ENCODE measurements at regions not wholly inside any gene's neighbourhood (a gene's known extent, or its start where the extent isn't known, plus 50 kb on each side); places are given as distances from the start of the nearest gene placed in this dataset.

- Histone ChIP-seq H3K9me3 (ENCODE audit: insufficient read depth in 2 of 2, low read depth in 1 of 2, low read length in 1 of 2) (no peaks in the 10 kb centered on the region), H3K23ac (ENCODE audit: insufficient read length) (no peak overlapping the region), H3K18ac (ENCODE audit: extremely low read depth, low read length) (no peak overlapping the region; the same call in 1 of the 2 replicates), H3K27me3 (replicated peaks in 1 of 4; ENCODE audit: control insufficient read depth in 3 of 4, extremely low read depth in 1 of 4, insufficient read depth in 3 of 4, low read length in 3 of 4) (no peaks in the 10 kb centered on the region; a peak in 2 of 7 replicates), H3K27ac (ENCODE audit: low read depth, low read length) (no peak overlapping the region), H3K4ac (replicated peaks; ENCODE audit: insufficient read length, low read depth, low read length) (no peak overlapping the region), H2BK12ac (ENCODE audit: low read depth, low read length) (no peak overlapping the region), H4K91ac (replicated peaks; ENCODE audit: insufficient read length, low read length) (no peak overlapping the region), H3K4me1 (replicated peaks in 1 of 4; ENCODE audit: control insufficient read depth in 3 of 4, insufficient read depth in 4 of 4, low read length in 3 of 4) (peaks cover 0 to 3% (median 0%) of the 10 kb centered on the region in 4 experiments; a peak in 1 of 7 replicates), H2BK15ac (ENCODE audit: low read length) (no peak overlapping the region), H2AK5ac (ENCODE audit: low read depth, low read length) (no peak overlapping the region), H3K14ac (ENCODE audit: insufficient read length) (no peak overlapping the region), H3K36me3 (ENCODE audit: control insufficient read depth in 2 of 4, insufficient read depth in 4 of 4, low read length in 3 of 4) (no peaks in the 10 kb centered on the region), H4K20me1 (replicated peaks in 1 of 2; ENCODE audit: control insufficient read depth in 1 of 2, insufficient read depth in 2 of 2, low read length in 2 of 2) (no peaks in the 10 kb centered on the region), H3K56ac (replicated peaks; ENCODE audit: insufficient read length, low read depth, low read length) (no peak overlapping the region), H3K4me3 (ENCODE audit: extremely low read depth in 1 of 4, insufficient read depth in 2 of 4, low read depth in 3 of 4, low read length in 4 of 4) (no peak overlapping the region), H4K8ac (ENCODE audit: extremely low read depth, insufficient read depth, low read length) (no peak overlapping the region), H2BK20ac (ENCODE audit: low read length) (no peak overlapping the region), H3K4me2 (ENCODE audit: insufficient read depth in 1 of 2, low read depth in 2 of 2, low read length in 2 of 2) (no peak overlapping the region), H2BK120ac (replicated peaks; ENCODE audit: low read depth, low read length) (no peak overlapping the region), H3K9ac (replicated peaks in 1 of 4; ENCODE audit: extremely low read depth in 1 of 4, low read depth in 3 of 4, low read length in 3 of 4) (no peak overlapping the region), H3K23me2 (ENCODE audit: low read depth, low read length) (no peaks in the 10 kb centered on the region), H3K79me1 (ENCODE audit: low read depth, low read length) (no peaks in the 10 kb centered on the region), H3K79me2 (ENCODE audit: control insufficient read depth in 1 of 2, insufficient read depth in 2 of 2, low read length in 2 of 2) (no peaks in the 10 kb centered on the region), H2BK5ac (ENCODE audit: low read depth, low read length) (no peak overlapping the region), H4K5ac (ENCODE audit: insufficient read length, low read depth, low read length) (no peak overlapping the region), H2AFZ (ENCODE audit: low read length) (no peak overlapping the region)
- DNase-seq (ENCODE audit: low read depth in 1 of 2, low spot score in 2 of 2) = no peak
- TF ChIP-seq, protein P1, sequence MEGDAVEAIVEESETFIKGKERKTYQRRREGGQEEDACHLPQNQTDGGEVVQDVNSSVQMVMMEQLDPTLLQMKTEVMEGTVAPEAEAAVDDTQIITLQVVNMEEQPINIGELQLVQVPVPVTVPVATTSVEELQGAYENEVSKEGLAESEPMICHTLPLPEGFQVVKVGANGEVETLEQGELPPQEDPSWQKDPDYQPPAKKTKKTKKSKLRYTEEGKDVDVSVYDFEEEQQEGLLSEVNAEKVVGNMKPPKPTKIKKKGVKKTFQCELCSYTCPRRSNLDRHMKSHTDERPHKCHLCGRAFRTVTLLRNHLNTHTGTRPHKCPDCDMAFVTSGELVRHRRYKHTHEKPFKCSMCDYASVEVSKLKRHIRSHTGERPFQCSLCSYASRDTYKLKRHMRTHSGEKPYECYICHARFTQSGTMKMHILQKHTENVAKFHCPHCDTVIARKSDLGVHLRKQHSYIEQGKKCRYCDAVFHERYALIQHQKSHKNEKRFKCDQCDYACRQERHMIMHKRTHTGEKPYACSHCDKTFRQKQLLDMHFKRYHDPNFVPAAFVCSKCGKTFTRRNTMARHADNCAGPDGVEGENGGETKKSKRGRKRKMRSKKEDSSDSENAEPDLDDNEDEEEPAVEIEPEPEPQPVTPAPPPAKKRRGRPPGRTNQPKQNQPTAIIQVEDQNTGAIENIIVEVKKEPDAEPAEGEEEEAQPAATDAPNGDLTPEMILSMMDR (IDR thresholded peaks at IDR 0.05; ENCODE audit: control extremely low read depth in 1 of 3, insufficient read depth in 1 of 3, low read depth in 1 of 3, low read length in 3 of 3) = no peak
- TF ChIP-seq SP2 (IDR thresholded peaks at IDR 0.05; ENCODE audit: low read length) = no peak
- no peak for TF ChIP-seq SIN3A (conservative IDR thresholded peaks at IDR 0.05 in 1 of 2, IDR thresholded peaks at IDR 0.05 in 1 of 2; ENCODE audit: low read depth in 1 of 2, low read length in 2 of 2)
- TF ChIP-seq KDM4A (IDR thresholded peaks at IDR 0.05; ENCODE audit: low read depth, low read length, severe bottlenecking) = no peak
- no peak for TF ChIP-seq JUND (IDR thresholded peaks at IDR 0.05; ENCODE audit: low read length)
- no peak for TF ChIP-seq FOSL1 (IDR thresholded peaks at IDR 0.05; ENCODE audit: insufficient read depth, low read depth, low read length)
- TF ChIP-seq CHD1 (IDR thresholded peaks at IDR 0.05; ENCODE audit: low read depth, low read length) = no peak
- no peak for TF ChIP-seq GTF2F1 (IDR thresholded peaks at IDR 0.05; ENCODE audit: borderline replicate concordance, low read depth, low read length)
- CTCF ChIA-PET (ENCODE audit: partially characterized antibody) = interaction anchor here (1.0 to 1.4 kb wide), 3 partner anchors 10 to 120 kb away, joined by 3 to 4 read pairs (median 3); no protein-coding TSS in a partner anchor
- POLR2A ChIA-PET (ENCODE audit: partially characterized antibody) = no interaction called here
- FAIRE-seq = no peak
- WGBS, 2 experiments (ENCODE audit: extremely low coverage in 1 of 2, insufficient coverage in 1 of 2, insufficient read length in 1 of 2, insufficient replicate concordance in 2 of 2, low coverage in 1 of 2, low lambda C conversion rate in 2 of 2, missing lambda C conversion rate in 1 of 2) = 92% methylated on average over 22 of the region's 24 CpGs; no CpG with 5 or more reads in 1 of the 2 experiments
These were observed 116.7 kb downstream of the SOX1 start for GRCh38 chr13:112183532-112184090.
